Loucy (cell line): ENCODE measurements at regions not wholly inside any gene's neighbourhood (a gene's known extent, or its start where the extent isn't known, plus 50 kb on each side); places are given as distances from the start of the nearest gene placed in this dataset.

Source experiments
- H2AFZ ChIP-seq: fragments of 200-600 bp; sonication (generic); 2 replicates; pipeline ENCODE4 v1.6.0; 2016; ENCODE audit warnings: antibody characterized with exemption, mild to moderate bottlenecking, low read length, moderate library complexity
- H3F3A ChIP-seq: fragments of 200-600 bp; 2 replicates; pipeline ENCODE4 v1.6.0; 2016; ENCODE audit warnings: antibody characterized with exemption, low read depth, mild to moderate bottlenecking
- H3K27me3 ChIP-seq: fragments of 200-600 bp; sonication (generic); 2 replicates; pipeline ENCODE4 v1.6.1; 2014; ENCODE audit warnings: low read length, mild to moderate bottlenecking; ENCODE audit not compliant: insufficient read depth, poor library complexity, severe bottlenecking
- H3K36me3 ChIP-seq: fragments of 200-600 bp; sonication (generic); 2 replicates; pipeline ENCODE4 v1.6.1; 2016; ENCODE audit warnings: low read length; ENCODE audit not compliant: insufficient read depth
- H3K4me1 ChIP-seq: fragments of 200-600 bp; sonication (generic); 2 replicates; pipeline ENCODE4 v1.5.1; 2014; ENCODE audit warnings: low read length, mild to moderate bottlenecking; ENCODE audit not compliant: insufficient read depth, poor library complexity, severe bottlenecking
- H3K4me2 ChIP-seq: fragments of 200-600 bp; sonication (generic); 2 replicates; pipeline ENCODE4 v1.6.0; 2014; ENCODE audit warnings: antibody characterized with exemption, low read length, low read depth, mild to moderate bottlenecking; ENCODE audit not compliant: poor library complexity, severe bottlenecking
- H3K4me3 ChIP-seq: fragments of 200-600 bp; sonication (generic); 2 replicates; pipeline ENCODE4 v1.5.1; 2014; ENCODE audit warnings: low read length, mild to moderate bottlenecking, mixed read lengths; ENCODE audit not compliant: poor library complexity, severe bottlenecking
- H3K79me2 ChIP-seq: fragments of 200-600 bp; sonication (generic); 2 replicates; pipeline ENCODE4 v1.6.1; 2014; ENCODE audit warnings: low read length; ENCODE audit not compliant: insufficient read depth
- H3K9ac ChIP-seq: fragments of 200-600 bp; sonication (generic); 2 replicates; pipeline ENCODE4 v1.6.0; 2014; ENCODE audit warnings: mild to moderate bottlenecking, low read depth, low read length, moderate library complexity; ENCODE audit not compliant: poor library complexity, severe bottlenecking
- H3K9me2 ChIP-seq: fragments of 200-600 bp; sonication (generic); replicated peaks from 2 replicates; pipeline ENCODE4 v1.6.1; 2016; ENCODE audit warnings: low read depth, low read length, mixed read lengths
- H3K9me3 ChIP-seq: fragments of 200-600 bp; sonication (generic); 2 replicates; pipeline ENCODE4 v1.6.1; 2014; ENCODE audit warnings: mild to moderate bottlenecking, antibody characterized with exemption, low read length, low read depth; ENCODE audit not compliant: insufficient read depth
- H4K20me1 ChIP-seq: fragments of 200-600 bp; sonication (generic); 2 replicates; pipeline ENCODE4 v1.6.0; 2014; ENCODE audit warnings: antibody characterized with exemption, low read length, mild to moderate bottlenecking; ENCODE audit not compliant: insufficient read depth, poor library complexity, severe bottlenecking
- CTCF ChIP-seq: fragments of 200-600 bp; sonication (generic); conservative IDR thresholded peaks from 2 replicates; pipeline ENCODE4 v1.5.1; 2014; ENCODE audit warnings: mild to moderate bottlenecking, antibody characterized with exemption, low read length
- EZH2phosphoT487 ChIP-seq: fragments of 200-600 bp; IDR thresholded peaks from 2 replicates; pipeline ENCODE4 v1.6.1; 2018; ENCODE audit warnings: antibody characterized with exemption, mild to moderate bottlenecking, moderate library complexity, borderline replicate concordance

GRCh38 chr11:122040464-122040863 lies 75.6 kb downstream of the BLID start:
- Histone ChIP-seq H2AFZ (0 out of 2 replicates have a peak overlapping the region, but pooled peaks have one; percentile 55), H3F3A (no peaks in the 10 kb centered on the region), H3K9me3 (no peaks in the 10 kb centered on the region), H3K79me2 (no peaks in the 10 kb centered on the region), H3K4me1 (no peaks in the 10 kb centered on the region), H3K4me3 (no peak overlapping the region), H3K9ac (no peak overlapping the region), H4K20me1 (no peaks in the 10 kb centered on the region), H3K36me3 (no peaks in the 10 kb centered on the region), H3K9me2 (no peaks in the 10 kb centered on the region), H3K27me3 (no peaks in the 10 kb centered on the region), H3K4me2 (no peak overlapping the region)
- TF ChIP-seq EZH2phosphoT487 = no peak

GRCh38 chr11:122038543-122038942 lies 77.5 kb downstream of the BLID start:
- Histone ChIP-seq H3K27me3 (no peaks in the 10 kb centered on the region), H3K79me2 (no peaks in the 10 kb centered on the region), H3K9me3 (no peaks in the 10 kb centered on the region), H3K4me2 (no peak overlapping the region), H3K4me1 (no peaks in the 10 kb centered on the region), H3K36me3 (no peaks in the 10 kb centered on the region), H4K20me1 (no peaks in the 10 kb centered on the region), H3K9me2 (no peaks in the 10 kb centered on the region), H3K4me3 (no peak overlapping the region), H3K9ac (no peak overlapping the region), H3F3A (no peaks in the 10 kb centered on the region), H2AFZ (no peak overlapping the region)
- no peak for TF ChIP-seq CTCF
- no peak for TF ChIP-seq EZH2phosphoT487

- Histone ChIP-seq H3K9ac (no peak overlapping the region), H3K27me3 (no peaks in the 10 kb centered on the region)
- TF ChIP-seq CTCF = no peak
- TF ChIP-seq EZH2phosphoT487 = no peak
These were observed 78.1 kb downstream of the BLID start for GRCh38 chr11:122037911-122038310.

GRCh38 chr11:122036493-122036892 lies 79.5 kb downstream of the BLID start:
- H3K9ac ChIP-seq = no peak overlapping the region
- H3K4me3 ChIP-seq = no peak overlapping the region
- no peaks in the 10 kb centered on the region for H3K36me3 ChIP-seq
- no peaks in the 10 kb centered on the region for H3F3A ChIP-seq
- H3K9me3 ChIP-seq = no peaks in the 10 kb centered on the region
- H3K79me2 ChIP-seq = no peaks in the 10 kb centered on the region
- H4K20me1 ChIP-seq = no peaks in the 10 kb centered on the region
- H3K27me3 ChIP-seq = no peaks in the 10 kb centered on the region
- no peaks in the 10 kb centered on the region for H3K9me2 ChIP-seq
- no peak overlapping the region for H3K4me2 ChIP-seq
- no peak for TF ChIP-seq EZH2phosphoT487
- no peak for TF ChIP-seq CTCF
- H3K4me1 ChIP-seq = no peaks in the 10 kb centered on the region
- H2AFZ ChIP-seq = no peak overlapping the region

More at GRCh38 chr11:122037911-122038310, 78.1 kb downstream of the BLID start:
- H3K9me2 ChIP-seq = no peaks in the 10 kb centered on the region
- no peaks in the 10 kb centered on the region for H4K20me1 ChIP-seq
- no peak overlapping the region for H3K4me2 ChIP-seq
- H3K79me2 ChIP-seq = no peaks in the 10 kb centered on the region
- no peaks in the 10 kb centered on the region for H3F3A ChIP-seq
- no peak overlapping the region for H2AFZ ChIP-seq
- no peaks in the 10 kb centered on the region for H3K4me1 ChIP-seq
- no peaks in the 10 kb centered on the region for H3K9me3 ChIP-seq
- H3K36me3 ChIP-seq = no peaks in the 10 kb centered on the region
- no peak overlapping the region for H3K4me3 ChIP-seq
